HG02588 (cell line): ENCODE measurements at regions not wholly inside any gene's neighbourhood (a gene's known extent, or its start where the extent isn't known, plus 50 kb on each side); places are given as distances from the start of the nearest gene placed in this dataset.
"Not testable (repeated sequence)": the region's sequence is repeated elsewhere in the genome, so short reads cannot be mapped to it uniquely, and the experiment has no call there.

Experiments
- ATAC-seq: cut with Tn5 transposase; IDR thresholded peaks from one replicate; pipeline ENCODE4 v1.9.1; 2021; ENCODE audit warnings: mild to moderate bottlenecking, moderate library complexity; ENCODE audit not compliant: unreplicated experiment

GRCh38 chr6:141521440-141521839, 611.3 kb upstream of the GJE1 start:
- ATAC-seq = no peak

GRCh38 chr6:141513830-141514229, 618.9 kb upstream of the GJE1 start:
- no peak for ATAC-seq

- no peak for ATAC-seq
Observed at GRCh38 chr6:141510803-141511202, 621.9 kb upstream of the GJE1 start.

GRCh38 chr6:141506062-141506461, 626.7 kb upstream of the GJE1 start:
- ATAC-seq = not testable (repeated sequence)

GRCh38 chr6:141504318-141504717, 628.4 kb upstream of the GJE1 start:
- ATAC-seq = not testable (repeated sequence)

GRCh38 chr6:141501616-141502015, 631.1 kb upstream of the GJE1 start:
- ATAC-seq = no peak

GRCh38 chr6:141498977-141499376, 633.7 kb upstream of the GJE1 start:
- ATAC-seq = no peak

GRCh38 chr6:141492521-141493284, 640.0 kb upstream of the GJE1 start:
- no peak for ATAC-seq

- no peak for ATAC-seq
Observed at GRCh38 chr6:141491684-141492083, 641.0 kb upstream of the GJE1 start.

GRCh38 chr6:141490982-141491381, 641.7 kb upstream of the GJE1 start:
- ATAC-seq = no peak

GRCh38 chr6:141488488-141488887, 644.2 kb upstream of the GJE1 start:
- ATAC-seq = peak; percentile 35

- ATAC-seq = no peak
Observed at GRCh38 chr6:141486942-141487341, 645.8 kb upstream of the GJE1 start.

- ATAC-seq = peak; percentile 76
Observed at GRCh38 chr6:141484711-141485110, 648.0 kb upstream of the GJE1 start.

GRCh38 chr6:141483598-141484061, 649.1 kb upstream of the GJE1 start:
- ATAC-seq = peak; percentile 92

GRCh38 chr6:141482796-141483597, 649.7 kb upstream of the GJE1 start:
- no peak for ATAC-seq

GRCh38 chr6:141475259-141475658, 657.5 kb upstream of the GJE1 start:
- no peak for ATAC-seq

- no peak for ATAC-seq
Observed at GRCh38 chr6:141472162-141472928, 660.4 kb upstream of the GJE1 start.

- no peak for ATAC-seq
Observed at GRCh38 chr6:141470810-141471209, 661.9 kb upstream of the GJE1 start.

- ATAC-seq = peak; percentile 32
Observed at GRCh38 chr6:141467881-141468280, 664.8 kb upstream of the GJE1 start.

GRCh38 chr6:141467041-141467440, 665.7 kb upstream of the GJE1 start:
- ATAC-seq = no peak

- no peak for ATAC-seq
Observed at GRCh38 chr6:141464896-141465295, 667.8 kb upstream of the GJE1 start.
